ENCODE measurements at regions not wholly inside any gene's neighbourhood (a gene's known extent, or its start where the extent isn't known, plus 50 kb on each side); places are given as distances from the start of the nearest gene placed in this dataset.

GRCh38 chr2:41527525-41528323, 520.1 kb upstream of the PKDCC start:
- TF ChIP-seq CTCF (conservative IDR thresholded peaks at IDR 0.05; ENCODE audit: low read length) (no peak), EZH2phosphoT487 (IDR thresholded peaks at IDR 0.05; ENCODE audit: borderline replicate concordance, low read depth, low read length) (no peak)
